Prostate gland (tissue), 2 donors: ENCODE measurements at regions not wholly inside any gene's neighbourhood (a gene's known extent, or its start where the extent isn't known, plus 50 kb on each side); places are given as distances from the start of the nearest gene placed in this dataset.

Experiments used
- POLR2A ChIP-seq: fragments of 450-650 bp; IDR thresholded peaks from one replicate; pipeline ENCODE4 v1.6.1; 2016; ENCODE audit warnings: antibody characterized with exemption, mild to moderate bottlenecking
- POLR2AphosphoS5 ChIP-seq: sonication (generic); formaldehyde crosslinking; IDR thresholded peaks from one replicate; pipeline ENCODE4 v1.6.1; 2017; ENCODE audit warnings: antibody characterized with exemption
- TF ChIP-seq, protein P1 (sequence below), 4 experiments: fragments of 200-600 bp in 2 of 4; fragments of 450-650 bp in 2 of 4; sonication (generic) in 2 of 4; IDR thresholded peaks; 1 replicate in 3 of 4; 2 replicates in 1 of 4; pipeline ENCODE4 v1.5.1; 2016 to 2019; ENCODE audit warnings: antibody characterized with exemption in 4 of 4, mild to moderate bottlenecking in 2 of 4, moderate library complexity in 2 of 4

DNA sequence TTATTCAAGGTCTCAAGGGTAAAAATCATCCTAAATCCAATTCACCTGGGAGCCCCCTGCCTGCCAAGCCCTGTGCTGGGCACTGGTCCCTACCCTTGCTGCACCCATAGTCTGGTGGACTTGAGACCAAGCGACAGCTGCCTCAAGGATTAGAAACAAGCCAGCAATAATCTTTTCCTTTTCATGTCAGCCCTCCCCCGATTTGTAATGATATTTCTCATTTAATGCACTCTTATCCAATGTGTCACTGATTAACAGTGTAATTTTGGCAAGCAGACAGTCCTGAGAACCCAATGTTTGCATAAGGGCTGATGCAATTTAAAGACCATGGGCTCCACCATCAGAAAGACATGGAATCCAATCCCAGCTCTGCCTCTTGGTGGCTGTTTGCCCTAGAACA lies 108.9 kb downstream of the ACTL7B start:
- TF ChIP-seq, protein P1, sequence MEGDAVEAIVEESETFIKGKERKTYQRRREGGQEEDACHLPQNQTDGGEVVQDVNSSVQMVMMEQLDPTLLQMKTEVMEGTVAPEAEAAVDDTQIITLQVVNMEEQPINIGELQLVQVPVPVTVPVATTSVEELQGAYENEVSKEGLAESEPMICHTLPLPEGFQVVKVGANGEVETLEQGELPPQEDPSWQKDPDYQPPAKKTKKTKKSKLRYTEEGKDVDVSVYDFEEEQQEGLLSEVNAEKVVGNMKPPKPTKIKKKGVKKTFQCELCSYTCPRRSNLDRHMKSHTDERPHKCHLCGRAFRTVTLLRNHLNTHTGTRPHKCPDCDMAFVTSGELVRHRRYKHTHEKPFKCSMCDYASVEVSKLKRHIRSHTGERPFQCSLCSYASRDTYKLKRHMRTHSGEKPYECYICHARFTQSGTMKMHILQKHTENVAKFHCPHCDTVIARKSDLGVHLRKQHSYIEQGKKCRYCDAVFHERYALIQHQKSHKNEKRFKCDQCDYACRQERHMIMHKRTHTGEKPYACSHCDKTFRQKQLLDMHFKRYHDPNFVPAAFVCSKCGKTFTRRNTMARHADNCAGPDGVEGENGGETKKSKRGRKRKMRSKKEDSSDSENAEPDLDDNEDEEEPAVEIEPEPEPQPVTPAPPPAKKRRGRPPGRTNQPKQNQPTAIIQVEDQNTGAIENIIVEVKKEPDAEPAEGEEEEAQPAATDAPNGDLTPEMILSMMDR (IDR thresholded peaks at IDR 0.05): no peak
- no peak for TF ChIP-seq POLR2A
- no peak for TF ChIP-seq POLR2AphosphoS5
